Lower leg skin (tissue), 3 donors: ENCODE measurements at regions not wholly inside any gene's neighbourhood (a gene's known extent, or its start where the extent isn't known, plus 50 kb on each side); places are given as distances from the start of the nearest gene placed in this dataset.

ENCODE experiments used
- POLR2A ChIP-seq, 2 donors: fragments of 450-650 bp; IDR thresholded peaks; one replicate each; pipeline ENCODE4 v1.6.1; 2016 to 2017; ENCODE audit warnings: antibody characterized with exemption in 2 of 2, mild to moderate bottlenecking in 1 of 2, moderate library complexity in 1 of 2
- TF ChIP-seq, protein P1 (sequence below), 3 donors: fragments of 450-650 bp; IDR thresholded peaks; one replicate each; pipeline ENCODE4 v1.5.1; 2016; ENCODE audit warnings: antibody characterized with exemption in 3 of 3, mild to moderate bottlenecking in 3 of 3, moderate library complexity in 2 of 3

GRCh38 chr6:900716-901605 is 208.0 kb upstream of the EXOC2 start:
- TF ChIP-seq, protein P1, sequence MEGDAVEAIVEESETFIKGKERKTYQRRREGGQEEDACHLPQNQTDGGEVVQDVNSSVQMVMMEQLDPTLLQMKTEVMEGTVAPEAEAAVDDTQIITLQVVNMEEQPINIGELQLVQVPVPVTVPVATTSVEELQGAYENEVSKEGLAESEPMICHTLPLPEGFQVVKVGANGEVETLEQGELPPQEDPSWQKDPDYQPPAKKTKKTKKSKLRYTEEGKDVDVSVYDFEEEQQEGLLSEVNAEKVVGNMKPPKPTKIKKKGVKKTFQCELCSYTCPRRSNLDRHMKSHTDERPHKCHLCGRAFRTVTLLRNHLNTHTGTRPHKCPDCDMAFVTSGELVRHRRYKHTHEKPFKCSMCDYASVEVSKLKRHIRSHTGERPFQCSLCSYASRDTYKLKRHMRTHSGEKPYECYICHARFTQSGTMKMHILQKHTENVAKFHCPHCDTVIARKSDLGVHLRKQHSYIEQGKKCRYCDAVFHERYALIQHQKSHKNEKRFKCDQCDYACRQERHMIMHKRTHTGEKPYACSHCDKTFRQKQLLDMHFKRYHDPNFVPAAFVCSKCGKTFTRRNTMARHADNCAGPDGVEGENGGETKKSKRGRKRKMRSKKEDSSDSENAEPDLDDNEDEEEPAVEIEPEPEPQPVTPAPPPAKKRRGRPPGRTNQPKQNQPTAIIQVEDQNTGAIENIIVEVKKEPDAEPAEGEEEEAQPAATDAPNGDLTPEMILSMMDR (IDR thresholded peaks at IDR 0.05), result no peak
- TF ChIP-seq POLR2A (IDR thresholded peaks at IDR 0.05), result no peak
